Natural killer cell (primary cell): ENCODE measurements at regions not wholly inside any gene's neighbourhood (a gene's known extent, or its start where the extent isn't known, plus 50 kb on each side); places are given as distances from the start of the nearest gene placed in this dataset.

Experiments used
- ATAC-seq, 3 donors: fragments of 150-1000 bp in 2 of 3; fragments of 200-7000 bp in 1 of 3; cut with Tn5 transposase; 1 replicate in 1 of 3; 2 replicates in 2 of 3; pipeline ENCODE4 v1.10.0; 2021; ENCODE audit warnings: mild to moderate bottlenecking in 2 of 3, moderate library complexity in 2 of 3
- DNase-seq, 2 donors: peaks; one replicate each; pipeline versions ENCODE4 v3.0.0 to v3.0.0-alpha.2; 2013 to 2021; ENCODE audit warnings: mixed read lengths in 1 of 2
- H3K27ac ChIP-seq: one replicate; pipeline ENCODE4 v1.5.1; 2013; ENCODE audit warnings: mild to moderate bottlenecking, low read length
- H3K27me3 ChIP-seq: one replicate; pipeline ENCODE4 v1.6.1; 2013; ENCODE audit warnings: low read length; ENCODE audit not compliant: control insufficient read depth, insufficient read depth
- H3K36me3 ChIP-seq: one replicate; pipeline ENCODE4 v1.6.1; 2013; ENCODE audit warnings: low read length; ENCODE audit not compliant: control insufficient read depth, insufficient read depth
- H3K4me1 ChIP-seq: one replicate; pipeline ENCODE4 v1.6.1; 2013; ENCODE audit warnings: low read length; ENCODE audit not compliant: control insufficient read depth, insufficient read depth
- H3K4me3 ChIP-seq: one replicate; pipeline ENCODE4 v1.5.1; 2013; ENCODE audit warnings: low read length
- H3K9me3 ChIP-seq: one replicate; pipeline ENCODE4 v1.6.1; 2013; ENCODE audit warnings: low read length; ENCODE audit not compliant: control insufficient read depth, insufficient read depth
- H3K27ac Mint-ChIP-seq, 2 donors: one replicate each; pipeline ENCODE4 v1.8.0; 2022; ENCODE audit warnings: mild to moderate bottlenecking in 2 of 2, mixed read lengths in 2 of 2, moderate library complexity in 1 of 2
- H3K27me3 Mint-ChIP-seq, 2 donors: one replicate each; pipeline ENCODE4 v1.8.0; 2022; ENCODE audit warnings: low read depth in 2 of 2, mixed read lengths in 2 of 2
- H3K36me3 Mint-ChIP-seq: one replicate; pipeline ENCODE4 v1.8.0; 2022; ENCODE audit warnings: mixed read lengths
- H3K4me1 Mint-ChIP-seq, 2 donors: one replicate each; pipeline ENCODE4 v1.8.0; 2022; ENCODE audit warnings: mixed read lengths in 2 of 2
- H3K4me3 Mint-ChIP-seq: one replicate; pipeline ENCODE4 v1.8.0; 2022; ENCODE audit warnings: mild to moderate bottlenecking, moderate library complexity, mixed read lengths
- H3K9me3 Mint-ChIP-seq, 2 donors: one replicate each; pipeline ENCODE4 v1.8.0; 2022; ENCODE audit warnings: mixed read lengths in 2 of 2
- CTCF ChIP-seq: fragments of 200-600 bp; IDR thresholded peaks from one replicate; pipeline ENCODE4 v1.8.0; 2022; ENCODE audit warnings: antibody characterized with exemption
- WGBS: methylation state at CpG from one replicate; pipeline ENCODE4 v1.1.7; 2013; ENCODE audit warnings: missing lambda C conversion rate; ENCODE audit not compliant: insufficient coverage; 5-methylcytosine and 5-hydroxymethylcytosine counted together
- intact Hi-C: fragments of 100-400 bp; cut with micrococcal nuclease; formaldehyde crosslinking; loops from one replicate; pipeline ENCODE4 v1.14.2; 2022

DNA sequence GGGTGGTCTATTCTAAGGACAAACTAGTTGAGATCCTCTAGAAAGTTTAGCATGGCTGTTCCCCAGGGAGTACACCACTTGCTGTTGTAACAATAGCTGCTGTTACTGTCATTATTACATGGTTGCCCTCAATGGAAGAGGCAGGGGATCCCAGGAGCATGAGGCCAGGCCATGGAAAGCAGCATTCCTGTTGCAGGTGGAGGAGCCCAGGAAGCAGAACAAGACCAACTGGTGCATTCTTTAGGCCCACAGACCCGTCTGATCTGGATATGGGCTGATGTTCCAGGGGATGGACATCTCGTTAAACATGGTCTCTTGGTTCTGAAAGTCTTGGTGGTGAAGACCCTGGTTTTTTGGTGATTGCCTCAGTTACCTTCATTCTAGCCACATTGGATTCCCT, 109.2 kb upstream of the WSCD2 start:
- no peak overlapping the region for H3K4me3 ChIP-seq
- peaks cover 21 to 24% of the 10 kb centered on the region in 2 donors for H3K27me3 Mint-ChIP-seq
- H3K4me1 ChIP-seq: no peaks in the 10 kb centered on the region
- H3K36me3 Mint-ChIP-seq: no peaks in the 10 kb centered on the region
- ATAC-seq (no peak), DNase-seq (no peak)
- H3K27ac Mint-ChIP-seq: no peak overlapping the region
- no peaks in the 10 kb centered on the region for H3K9me3 ChIP-seq
- H3K9me3 Mint-ChIP-seq: no peaks in the 10 kb centered on the region
- no peak for TF ChIP-seq CTCF
- no peak overlapping the region for H3K4me3 Mint-ChIP-seq
- intact Hi-C loops: no loop called here
- H3K27me3 ChIP-seq: no peaks in the 10 kb centered on the region
- no peaks in the 10 kb centered on the region for H3K4me1 Mint-ChIP-seq
- no peaks in the 10 kb centered on the region for H3K36me3 ChIP-seq
- H3K27ac ChIP-seq: no peak overlapping the region
- 58% methylated on average over 2 of the region's 2 CpGs for WGBS

- no peak for ATAC-seq
- H3K4me3 Mint-ChIP-seq: no peak overlapping the region
- no peak for TF ChIP-seq CTCF
- H3K36me3 Mint-ChIP-seq: no peaks in the 10 kb centered on the region
- no peak for DNase-seq
- Histone ChIP-seq H3K4me3 (no peak overlapping the region), H3K27me3 (no peaks in the 10 kb centered on the region), H3K9me3 (no peaks in the 10 kb centered on the region), H3K4me1 (no peaks in the 10 kb centered on the region), H3K36me3 (no peaks in the 10 kb centered on the region), H3K27ac (no peak overlapping the region)
- peaks cover 8 to 18% of the 10 kb centered on the region in 2 donors for H3K27me3 Mint-ChIP-seq
- H3K27ac Mint-ChIP-seq: no peak overlapping the region
- intact Hi-C loops: no loop called here
- WGBS: no CpG with 5 or more reads among the region's 1 CpG
- no peaks in the 10 kb centered on the region for H3K4me1 Mint-ChIP-seq
- H3K9me3 Mint-ChIP-seq: no peaks in the 10 kb centered on the region
These were observed 107.9 kb upstream of the WSCD2 start for GRCh38 chr12:108021141-108021540.

DNA sequence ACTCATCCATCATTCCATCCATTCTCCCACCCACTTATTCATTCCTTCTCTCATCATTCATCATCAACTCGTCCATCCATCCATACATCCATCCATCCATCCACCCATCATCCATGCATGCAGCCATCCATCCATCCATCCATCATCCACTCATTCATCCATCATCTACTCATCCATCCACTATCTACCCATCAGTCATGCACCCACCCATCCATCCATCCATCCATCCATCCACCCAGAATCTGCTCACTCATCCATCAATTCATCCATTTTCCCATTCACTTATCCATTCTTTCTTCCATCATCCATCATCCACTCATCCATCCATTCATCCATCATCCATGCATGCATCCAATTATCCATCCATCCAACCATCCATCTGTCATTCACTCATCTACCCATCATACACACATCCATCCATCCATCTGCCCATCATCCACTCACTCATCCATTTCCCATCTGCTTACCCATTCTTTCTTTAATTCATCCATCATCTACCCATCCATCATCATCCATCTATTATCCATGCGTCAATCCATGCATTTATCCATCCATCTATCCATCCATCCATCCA, 107.1 kb upstream of the WSCD2 start:
- H3K4me1 ChIP-seq: no peaks in the 10 kb centered on the region

More for the DNA sequence above, 107.1 kb upstream of the WSCD2 start:
- Mint-ChIP-seq H3K9me3 (no peaks in the 10 kb centered on the region), H3K4me1 (no peaks in the 10 kb centered on the region), H3K4me3 (no peak overlapping the region), H3K27me3 (peaks cover 6 to 16% of the 10 kb centered on the region in 2 donors), H3K36me3 (no peaks in the 10 kb centered on the region), H3K27ac (no peak overlapping the region)
- intact Hi-C loops: no loop called here
- Histone ChIP-seq H3K9me3 (no peaks in the 10 kb centered on the region), H3K27me3 (no peaks in the 10 kb centered on the region), H3K27ac (no peak overlapping the region), H3K4me3 (no peak overlapping the region), H3K36me3 (no peaks in the 10 kb centered on the region)
- no peak for TF ChIP-seq CTCF
- 75% methylated on average over 2 of the region's 2 CpGs for WGBS
- ATAC-seq (no peak), DNase-seq (no peak)
